ENCODE measurements at regions not wholly inside any gene's neighbourhood (a gene's known extent, or its start where the extent isn't known, plus 50 kb on each side); places are given as distances from the start of the nearest gene placed in this dataset.

- no peaks in the 10 kb centered on the region for H3K4me1 ChIP-seq (ENCODE audit: control insufficient read depth in 2 of 2, insufficient read depth in 2 of 2, low read length in 2 of 2)
- no peaks in the 10 kb centered on the region for H3K36me3 ChIP-seq (ENCODE audit: control insufficient read depth in 2 of 2, insufficient read depth in 2 of 2, low read length in 1 of 2)
- no peak overlapping the region for H3K4me3 ChIP-seq (ENCODE audit: low read length in 2 of 2)
- no peak overlapping the region for H3K27ac ChIP-seq (ENCODE audit: low read depth in 1 of 2, low read length in 1 of 2)
- no peaks in the 10 kb centered on the region for H3K27me3 ChIP-seq (ENCODE audit: control insufficient read depth in 2 of 2, insufficient read depth in 1 of 2, low read length in 1 of 2)
- 94% methylated on average over 12 of the region's 12 CpGs for WGBS
- DNase-seq (ENCODE audit: low read depth in 6 of 9, low spot score in 9 of 9), result no peak
- no peaks in the 10 kb centered on the region for H3K9me3 ChIP-seq (ENCODE audit: control insufficient read depth in 2 of 2, insufficient read depth in 1 of 2, low read length in 1 of 2)
These were observed 145.2 kb downstream of the ICOS start for GRCh38 chr2:204081487-204082425.

GRCh38 chr2:204086167-204086566 lies 149.6 kb downstream of the ICOS start:
- WGBS, result 89% methylated on average over 1 of the region's 1 CpG
- Histone ChIP-seq H3K4me1 (ENCODE audit: control insufficient read depth in 2 of 2, insufficient read depth in 2 of 2, low read length in 2 of 2) (no peaks in the 10 kb centered on the region), H3K4me3 (ENCODE audit: low read length in 2 of 2) (no peak overlapping the region), H3K9me3 (ENCODE audit: control insufficient read depth in 2 of 2, insufficient read depth in 1 of 2, low read length in 1 of 2) (no peaks in the 10 kb centered on the region), H3K27me3 (ENCODE audit: control insufficient read depth in 2 of 2, insufficient read depth in 1 of 2, low read length in 1 of 2) (no peaks in the 10 kb centered on the region), H3K27ac (ENCODE audit: low read depth in 1 of 2, low read length in 1 of 2) (no peak overlapping the region), H3K36me3 (ENCODE audit: control insufficient read depth in 2 of 2, insufficient read depth in 2 of 2, low read length in 1 of 2) (no peaks in the 10 kb centered on the region)
- no peak for DNase-seq (ENCODE audit: low read depth in 6 of 9, low spot score in 9 of 9)

GRCh38 chr2:204089105-204089504 lies 152.5 kb downstream of the ICOS start:
- WGBS, result over 99% methylated on average over 2 of the region's 2 CpGs
- DNase-seq (ENCODE audit: low read depth in 6 of 9, low spot score in 9 of 9), result no peak
- Histone ChIP-seq H3K36me3 (ENCODE audit: control insufficient read depth in 2 of 2, insufficient read depth in 2 of 2, low read length in 1 of 2) (no peaks in the 10 kb centered on the region), H3K4me3 (ENCODE audit: low read length in 2 of 2) (no peak overlapping the region), H3K4me1 (ENCODE audit: control insufficient read depth in 2 of 2, insufficient read depth in 2 of 2, low read length in 2 of 2) (no peaks in the 10 kb centered on the region), H3K27me3 (ENCODE audit: control insufficient read depth in 2 of 2, insufficient read depth in 1 of 2, low read length in 1 of 2) (no peaks in the 10 kb centered on the region), H3K9me3 (ENCODE audit: control insufficient read depth in 2 of 2, insufficient read depth in 1 of 2, low read length in 1 of 2) (no peaks in the 10 kb centered on the region), H3K27ac (ENCODE audit: low read depth in 1 of 2, low read length in 1 of 2) (no peak overlapping the region)

GRCh38 chr2:204089574-204089973 lies 153.0 kb downstream of the ICOS start:
- Histone ChIP-seq H3K9me3 (ENCODE audit: control insufficient read depth in 2 of 2, insufficient read depth in 1 of 2, low read length in 1 of 2) (no peaks in the 10 kb centered on the region), H3K27me3 (ENCODE audit: control insufficient read depth in 2 of 2, insufficient read depth in 1 of 2, low read length in 1 of 2) (no peaks in the 10 kb centered on the region), H3K4me3 (ENCODE audit: low read length in 2 of 2) (no peak overlapping the region), H3K4me1 (ENCODE audit: control insufficient read depth in 2 of 2, insufficient read depth in 2 of 2, low read length in 2 of 2) (no peaks in the 10 kb centered on the region), H3K27ac (ENCODE audit: low read depth in 1 of 2, low read length in 1 of 2) (no peak overlapping the region), H3K36me3 (ENCODE audit: control insufficient read depth in 2 of 2, insufficient read depth in 2 of 2, low read length in 1 of 2) (no peaks in the 10 kb centered on the region)
- 97% methylated on average over 4 of the region's 4 CpGs for WGBS
- no peak for DNase-seq (ENCODE audit: low read depth in 6 of 9, low spot score in 9 of 9)

GRCh38 chr2:204090021-204090420 lies 153.5 kb downstream of the ICOS start:
- Histone ChIP-seq H3K36me3 (ENCODE audit: control insufficient read depth in 2 of 2, insufficient read depth in 2 of 2, low read length in 1 of 2) (no peaks in the 10 kb centered on the region), H3K9me3 (ENCODE audit: control insufficient read depth in 2 of 2, insufficient read depth in 1 of 2, low read length in 1 of 2) (no peaks in the 10 kb centered on the region), H3K4me3 (ENCODE audit: low read length in 2 of 2) (no peak overlapping the region), H3K27me3 (ENCODE audit: control insufficient read depth in 2 of 2, insufficient read depth in 1 of 2, low read length in 1 of 2) (no peaks in the 10 kb centered on the region), H3K4me1 (ENCODE audit: control insufficient read depth in 2 of 2, insufficient read depth in 2 of 2, low read length in 2 of 2) (no peaks in the 10 kb centered on the region), H3K27ac (ENCODE audit: low read depth in 1 of 2, low read length in 1 of 2) (no peak overlapping the region)
- 92% methylated on average over 3 of the region's 3 CpGs for WGBS
- DNase-seq (ENCODE audit: low read depth in 6 of 9, low spot score in 9 of 9), result no peak

GRCh38 chr2:204104811-204105210 lies 168.2 kb downstream of the ICOS start:
- Histone ChIP-seq H3K27me3 (ENCODE audit: control insufficient read depth in 2 of 2, insufficient read depth in 1 of 2, low read length in 1 of 2) (no peaks in the 10 kb centered on the region), H3K4me1 (ENCODE audit: control insufficient read depth in 2 of 2, insufficient read depth in 2 of 2, low read length in 2 of 2) (peaks cover 12 to 15% of the 10 kb centered on the region in 2 donors), H3K9me3 (ENCODE audit: control insufficient read depth in 2 of 2, insufficient read depth in 1 of 2, low read length in 1 of 2) (no peaks in the 10 kb centered on the region), H3K36me3 (ENCODE audit: control insufficient read depth in 2 of 2, insufficient read depth in 2 of 2, low read length in 1 of 2) (no peaks in the 10 kb centered on the region), H3K4me3 (ENCODE audit: low read length in 2 of 2) (no peak overlapping the region), H3K27ac (ENCODE audit: low read depth in 1 of 2, low read length in 1 of 2) (no peak overlapping the region)
- 98% methylated on average over 4 of the region's 4 CpGs for WGBS
- no peak for DNase-seq (ENCODE audit: low read depth in 6 of 9, low spot score in 9 of 9)

- DNase-seq (ENCODE audit: low read depth in 6 of 9, low spot score in 9 of 9), result peak in 5 of 9 donors; percentile 38 to 70 (median 43)
- H3K4me1 ChIP-seq (ENCODE audit: control insufficient read depth in 2 of 2, insufficient read depth in 2 of 2, low read length in 2 of 2), result peaks cover 23 to 30% of the 10 kb centered on the region in 2 donors
- no peaks in the 10 kb centered on the region for H3K36me3 ChIP-seq (ENCODE audit: control insufficient read depth in 2 of 2, insufficient read depth in 2 of 2, low read length in 1 of 2)
- peak overlapping the region in 1 of 2 donors; percentile 6 for H3K4me3 ChIP-seq (ENCODE audit: low read length in 2 of 2)
- 15% methylated on average over 3 of the region's 3 CpGs for WGBS
- no peaks in the 10 kb centered on the region for H3K9me3 ChIP-seq (ENCODE audit: control insufficient read depth in 2 of 2, insufficient read depth in 1 of 2, low read length in 1 of 2)
- H3K27ac ChIP-seq (ENCODE audit: low read depth in 1 of 2, low read length in 1 of 2), result peak overlapping the region in 1 of 2 donors; percentile 11
- no peaks in the 10 kb centered on the region for H3K27me3 ChIP-seq (ENCODE audit: control insufficient read depth in 2 of 2, insufficient read depth in 1 of 2, low read length in 1 of 2)
These were observed 171.8 kb downstream of the ICOS start for GRCh38 chr2:204108330-204108751.

- Histone ChIP-seq H3K4me1 (ENCODE audit: control insufficient read depth in 2 of 2, insufficient read depth in 2 of 2, low read length in 2 of 2) (peaks cover 23 to 30% of the 10 kb centered on the region in 2 donors), H3K36me3 (ENCODE audit: control insufficient read depth in 2 of 2, insufficient read depth in 2 of 2, low read length in 1 of 2) (no peaks in the 10 kb centered on the region), H3K4me3 (ENCODE audit: low read length in 2 of 2) (no peak overlapping the region), H3K27ac (ENCODE audit: low read depth in 1 of 2, low read length in 1 of 2) (peak overlapping the region in 1 of 2 donors; percentile 11), H3K9me3 (ENCODE audit: control insufficient read depth in 2 of 2, insufficient read depth in 1 of 2, low read length in 1 of 2) (no peaks in the 10 kb centered on the region), H3K27me3 (ENCODE audit: control insufficient read depth in 2 of 2, insufficient read depth in 1 of 2, low read length in 1 of 2) (no peaks in the 10 kb centered on the region)
- 69% methylated on average over 9 of the region's 9 CpGs for WGBS
- peak in 1 of 9 donors; percentile 10 for DNase-seq (ENCODE audit: low read depth in 6 of 9, low spot score in 9 of 9)
These were observed 172.3 kb downstream of the ICOS start for GRCh38 chr2:204108781-204109295.

- H3K4me1 ChIP-seq (ENCODE audit: control insufficient read depth in 2 of 2, insufficient read depth in 2 of 2, low read length in 2 of 2), result peaks cover 23 to 37% of the 10 kb centered on the region in 2 donors
- WGBS, result 79% methylated on average over 11 of the region's 11 CpGs
- H3K27me3 ChIP-seq (ENCODE audit: control insufficient read depth in 2 of 2, insufficient read depth in 1 of 2, low read length in 1 of 2), result no peaks in the 10 kb centered on the region
- no peaks in the 10 kb centered on the region for H3K9me3 ChIP-seq (ENCODE audit: control insufficient read depth in 2 of 2, insufficient read depth in 1 of 2, low read length in 1 of 2)
- no peaks in the 10 kb centered on the region for H3K36me3 ChIP-seq (ENCODE audit: control insufficient read depth in 2 of 2, insufficient read depth in 2 of 2, low read length in 1 of 2)
- H3K4me3 ChIP-seq (ENCODE audit: low read length in 2 of 2), result peak overlapping the region in 1 of 2 donors; percentile 21
- peak in 4 of 9 donors; percentile 4 to 39 (median 13) for DNase-seq (ENCODE audit: low read depth in 6 of 9, low spot score in 9 of 9)
- H3K27ac ChIP-seq (ENCODE audit: low read depth in 1 of 2, low read length in 1 of 2), result peak overlapping the region; percentile 33 to 84
These were observed 173.1 kb downstream of the ICOS start for GRCh38 chr2:204109681-204110080.

All from thymus (tissue), 11 donors.